ENCODE measurements at regions not wholly inside any gene's neighbourhood (a gene's known extent, or its start where the extent isn't known, plus 50 kb on each side); places are given as distances from the start of the nearest gene placed in this dataset.
A peak's percentile ranks its signal among the peaks of the same experiment; 100 is the strongest.

DNA sequence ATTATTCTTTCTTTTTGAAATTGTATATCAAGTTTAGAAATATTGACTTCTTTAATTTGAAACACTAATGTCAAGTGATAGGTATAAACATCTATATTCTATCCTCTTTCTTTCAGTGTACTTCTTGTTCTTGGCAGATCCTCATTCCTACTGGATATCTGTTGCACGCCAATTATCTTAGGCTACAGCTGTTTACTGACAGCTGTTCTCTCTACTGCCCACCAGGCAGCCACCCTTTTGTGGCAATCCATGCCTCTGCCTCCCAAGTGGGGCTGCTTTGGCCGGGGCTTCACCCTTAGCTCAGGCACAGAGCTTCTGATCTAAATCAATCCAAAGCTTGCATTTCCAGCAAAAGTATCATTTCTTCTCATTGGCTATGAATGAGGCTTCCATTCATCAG, 50.6 kb upstream of the ITSN2 start:
- no peak for TF ChIP-seq CTCF (IDR thresholded peaks at IDR 0.05)
- H3K9me3 ChIP-seq: no peaks in the 10 kb centered on the region
- no peak overlapping the region for H3K27ac ChIP-seq
- DNase-seq (ENCODE audit: low spot score in 2 of 2): no peak
- no peaks in the 10 kb centered on the region for H3K36me3 ChIP-seq
- no peaks in the 10 kb centered on the region for H3K27me3 ChIP-seq
- no peaks in the 10 kb centered on the region for H3K4me1 ChIP-seq
- H3K4me3 ChIP-seq: no peak overlapping the region
- intact Hi-C loops (cut with DNase I): loop anchor here (1.0 to 5.0 kb wide), 2 partner anchors 416 to 716 kb away; no protein-coding TSS in a partner anchor

DNA sequence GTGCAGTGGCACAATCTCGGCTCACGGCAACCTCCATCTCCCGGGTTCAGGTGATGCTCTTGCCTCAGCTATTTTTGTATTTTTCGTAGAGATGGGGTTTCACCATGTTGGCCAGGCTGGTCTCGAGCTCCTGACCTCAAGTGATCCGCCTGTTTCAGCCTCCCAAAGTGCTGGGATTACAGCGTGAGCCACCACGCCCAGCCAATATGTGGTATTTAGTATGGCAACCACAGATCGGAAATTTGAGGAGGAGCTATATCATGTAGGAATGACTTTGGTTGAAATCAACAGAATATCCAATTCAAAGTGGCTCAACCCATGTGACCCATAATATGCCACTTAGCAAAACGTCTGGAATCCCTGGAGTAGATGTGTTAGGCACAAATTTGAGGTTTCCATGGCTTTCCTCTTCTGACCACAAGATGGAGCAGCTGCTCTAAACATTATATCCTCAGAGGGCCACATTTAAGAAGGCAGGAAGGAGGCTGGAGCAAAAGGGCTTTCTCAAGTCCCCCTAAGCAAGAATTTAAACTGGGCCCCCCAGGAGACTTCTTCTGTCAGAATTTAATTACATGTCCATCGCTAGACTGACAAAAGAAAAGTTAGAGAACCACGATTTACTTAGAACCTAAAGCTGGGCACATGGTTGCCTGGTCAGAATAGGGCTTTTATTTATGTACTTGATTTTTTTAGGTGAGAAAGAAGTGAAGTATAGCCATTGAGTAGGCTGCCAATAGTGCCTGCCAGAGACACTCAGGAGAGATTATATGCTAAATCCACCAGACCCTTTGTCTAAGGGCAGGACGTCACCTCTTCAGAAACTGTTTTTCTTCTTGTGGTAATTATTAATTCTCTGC, 49.6 kb upstream of the ITSN2 start:
- peak; percentile 73 to 86 (median 80) for TF ChIP-seq CTCF (IDR thresholded peaks at IDR 0.05)
- intact Hi-C loops (cut with DNase I): loop anchor here (1.0 to 5.0 kb wide), 2 partner anchors 417 to 717 kb away; no protein-coding TSS in a partner anchor
- Histone ChIP-seq H3K27me3 (no peaks in the 10 kb centered on the region), H3K4me1 (no peaks in the 10 kb centered on the region), H3K4me3 (no peak overlapping the region), H3K36me3 (no peaks in the 10 kb centered on the region), H3K27ac (no peak overlapping the region), H3K9me3 (no peaks in the 10 kb centered on the region)
- DNase-seq (ENCODE audit: low spot score in 2 of 2): peak in 1 of 2 donors; percentile 67

Data from ascending aorta (tissue), 2 donors.